ENCODE measurements at regions not wholly inside any gene's neighbourhood (a gene's known extent, or its start where the extent isn't known, plus 50 kb on each side); places are given as distances from the start of the nearest gene placed in this dataset.
"Not testable (repeated sequence)": the region's sequence is repeated elsewhere in the genome, so short reads cannot be mapped to it uniquely, and the experiment has no call there.

- DNase-seq (ENCODE audit: low read depth): no peak
- TF ChIP-seq CTCF (IDR thresholded peaks at IDR 0.05; ENCODE audit: insufficient read depth, low read depth, low read length, missing control alignments): no peak
- no peak overlapping the region for H3K4me3 ChIP-seq (ENCODE audit: low read length)
Observed at GRCh38 chr3:21913791-21914190, 162.8 kb upstream of the ZNF385D start.

- TF ChIP-seq CTCF (IDR thresholded peaks at IDR 0.05; ENCODE audit: insufficient read depth, low read depth, low read length, missing control alignments): no peak
- no peak overlapping the region for H3K4me3 ChIP-seq (ENCODE audit: low read length)
- DNase-seq (ENCODE audit: low read depth): no peak
Observed at GRCh38 chr3:21914451-21914850, 163.4 kb upstream of the ZNF385D start.

- H3K4me3 ChIP-seq (ENCODE audit: low read length): no peak overlapping the region
- no peak for TF ChIP-seq CTCF (IDR thresholded peaks at IDR 0.05; ENCODE audit: insufficient read depth, low read depth, low read length, missing control alignments)
- no peak for DNase-seq (ENCODE audit: low read depth)
Observed at GRCh38 chr3:21919383-21919782, 168.4 kb upstream of the ZNF385D start.

GRCh38 chr3:21920421-21920861 is 169.4 kb upstream of the ZNF385D start:
- TF ChIP-seq CTCF (IDR thresholded peaks at IDR 0.05; ENCODE audit: insufficient read depth, low read depth, low read length, missing control alignments): no peak
- no peak overlapping the region for H3K4me3 ChIP-seq (ENCODE audit: low read length)
- peak; percentile 66 for DNase-seq (ENCODE audit: low read depth)

GRCh38 chr3:21923156-21923555 is 172.1 kb upstream of the ZNF385D start:
- DNase-seq (ENCODE audit: low read depth); H3K4me3 ChIP-seq (ENCODE audit: low read length): not testable (repeated sequence)

- H3K4me3 ChIP-seq (ENCODE audit: low read length): no peak overlapping the region
- TF ChIP-seq CTCF (IDR thresholded peaks at IDR 0.05; ENCODE audit: insufficient read depth, low read depth, low read length, missing control alignments): no peak
- DNase-seq (ENCODE audit: low read depth): no peak
Observed at GRCh38 chr3:21927261-21927660, 176.3 kb upstream of the ZNF385D start.

- no peak for DNase-seq (ENCODE audit: low read depth)
- no peak overlapping the region for H3K4me3 ChIP-seq (ENCODE audit: low read length)
- no peak for TF ChIP-seq CTCF (IDR thresholded peaks at IDR 0.05; ENCODE audit: insufficient read depth, low read depth, low read length, missing control alignments)
Observed at GRCh38 chr3:21934591-21934990, 183.6 kb upstream of the ZNF385D start.

GRCh38 chr3:21936207-21936606 is 185.2 kb upstream of the ZNF385D start:
- no peak overlapping the region for H3K4me3 ChIP-seq (ENCODE audit: low read length)
- no peak for DNase-seq (ENCODE audit: low read depth)
- no peak for TF ChIP-seq CTCF (IDR thresholded peaks at IDR 0.05; ENCODE audit: insufficient read depth, low read depth, low read length, missing control alignments)

Data from epithelial cell of esophagus (primary cell).